K562 (cell line): ENCODE measurements at regions not wholly inside any gene's neighbourhood (a gene's known extent, or its start where the extent isn't known, plus 50 kb on each side); places are given as distances from the start of the nearest gene placed in this dataset.

Experiments used
- CTCF ChIP-seq, 3 experiments: IDR thresholded peaks in 2 of 3; conservative IDR thresholded peaks in 1 of 3; 2 replicates each; pipeline ENCODE4 v1.5.1; 2011 to 2012; ENCODE audit warnings: low read length in 3 of 3, mild to moderate bottlenecking in 3 of 3, control low read depth in 2 of 3, improper control_type of control experiment in 1 of 3, inconsistent platforms in 1 of 3, low read depth in 1 of 3, mixed read lengths in 1 of 3, moderate library complexity in 1 of 3; ENCODE audit not compliant: insufficient read depth in 2 of 3
- DMBX1 ChIP-seq: fragments of 250-450 bp; sonication (Bioruptor Pico); IDR thresholded peaks from 2 replicates; pipeline ENCODE4 v1.8.0; 2022; ENCODE audit warnings: inconsistent platforms, mild to moderate bottlenecking, moderate library complexity, borderline replicate concordance
- EGR1 ChIP-seq: fragments of 450-650 bp; conservative IDR thresholded peaks from 2 replicates; pipeline ENCODE4 v1.6.1; 2017; ENCODE audit warnings: mild to moderate bottlenecking
- EP300 ChIP-seq: IDR thresholded peaks from 2 replicates; pipeline ENCODE4 v1.6.1; 2012; ENCODE audit warnings: low read length, improper control_type of control experiment
- EZH2 ChIP-seq: IDR thresholded peaks from 2 replicates; pipeline ENCODE4 v1.6.1; 2012; ENCODE audit warnings: low read depth, mild to moderate bottlenecking, inconsistent platforms, low read length, borderline replicate concordance
- KLF16 ChIP-seq: IDR thresholded peaks from 2 replicates; pipeline ENCODE4 v1.6.1; 2016; ENCODE audit warnings: antibody characterized with exemption
- MAFG ChIP-seq: fragments of 450-650 bp; conservative IDR thresholded peaks from 2 replicates; pipeline ENCODE4 v1.6.1; 2016; ENCODE audit warnings: missing genetic modification characterization, missing compliant biosample characterization
- NBN ChIP-seq: fragments of 450-650 bp; IDR thresholded peaks from 2 replicates; pipeline ENCODE4 v1.6.1; 2016; ENCODE audit warnings: low read depth, mild to moderate bottlenecking
- NRF1 ChIP-seq, 2 experiments: fragments of 450-650 bp; IDR thresholded peaks in 1 of 2; conservative IDR thresholded peaks in 1 of 2; 2 replicates each; pipeline ENCODE4 v1.6.1; 2014; ENCODE audit warnings: mild to moderate bottlenecking in 2 of 2
- PHB ChIP-seq: fragments of 250-450 bp; sonication (Bioruptor Pico); IDR thresholded peaks from 2 replicates; pipeline ENCODE4 v1.5.0; 2021
- RBBP5 ChIP-seq: fragments of 200-600 bp; sonication (generic); IDR thresholded peaks from 2 replicates; pipeline ENCODE4 v1.6.1; 2012; ENCODE audit warnings: borderline replicate concordance, mild to moderate bottlenecking, low read length, control low read depth, inconsistent platforms; ENCODE audit not compliant: insufficient read depth, poor library complexity, severe bottlenecking
- SMC3 ChIP-seq: conservative IDR thresholded peaks from 2 replicates; pipeline ENCODE4 v1.6.1; 2011; ENCODE audit warnings: low read depth, low read length, improper control_type of control experiment; ENCODE audit not compliant: insufficient read depth
- THRA ChIP-seq: fragments of 450-650 bp; IDR thresholded peaks from 2 replicates; pipeline ENCODE4 v1.6.1; 2017; ENCODE audit warnings: mild to moderate bottlenecking, moderate library complexity
- ZNF561 ChIP-seq: fragments of 450-650 bp; formaldehyde crosslinking; conservative IDR thresholded peaks from 2 replicates; pipeline ENCODE4 v1.4.0; 2020; ENCODE audit warnings: mild to moderate bottlenecking, moderate library complexity

- TF ChIP-seq EGR1 (no peak), EP300 (no peak), KLF16 (no peak), NBN (no peak), DMBX1 (CRISPR knock-in tag) (no peak), CTCF (IDR thresholded peaks at IDR 0.05 in 2 of 3, conservative IDR thresholded peaks at IDR 0.05 in 1 of 3; ENCODE audit: insufficient read depth in 2 of 3, low read depth in 1 of 3, low read length in 3 of 3) (no peak), SMC3 (no peak), NRF1 (conservative IDR thresholded peaks at IDR 0.05 in 1 of 2, IDR thresholded peaks at IDR 0.05 in 1 of 2) (no peak), MAFG (tag) (no peak), EZH2 (no peak), PHB (CRISPR knock-in tag) (no peak), THRA (no peak), RBBP5 (no peak), ZNF561 (CRISPR knock-in tag) (no peak)
Measured at GRCh38 chr7:137127058-137127457, 216.5 kb downstream of the PTN start.
